HEK293 (cell line): ENCODE measurements at regions not wholly inside any gene's neighbourhood (a gene's known extent, or its start where the extent isn't known, plus 50 kb on each side); places are given as distances from the start of the nearest gene placed in this dataset.

ENCODE experiments used
- CTCF ChIA-PET: fragments of 350-600 bp; formaldehyde crosslinking; extraction: SDS; loops from one replicate; lab custom pipeline; 2021; ENCODE audit warnings: antibody characterized with exemption; lab: Yijun Ruan, JAX
- POLR2A ChIA-PET: fragments of 300-600 bp; formaldehyde crosslinking; extraction: SDS; loops from one replicate; lab custom pipeline; 2020; ENCODE audit warnings: antibody characterized with exemption, inconsistent platforms; lab: Yijun Ruan, JAX
- H3K27ac ChIP-seq: fragments of 200-500 bp; sonication (Bioruptor generic); 2 replicates; pipeline ENCODE4 v1.5.1; 2014; ENCODE audit warnings: low read depth, low read length, control low read depth, inconsistent platforms; ENCODE audit errors: extremely low read depth
- H3K36me3 ChIP-seq, 2 experiments: fragments of 200-500 bp in 1 of 2; sonication (Bioruptor generic) in 1 of 2; 1 replicate in 1 of 2; 2 replicates in 1 of 2; pipeline ENCODE4 v1.5.1; 2014 to 2017; ENCODE audit warnings: inconsistent platforms in 2 of 2, low read length in 2 of 2; ENCODE audit not compliant: control insufficient read depth in 2 of 2, insufficient read depth in 1 of 2
- H3K4me1 ChIP-seq: fragments of 200-500 bp; sonication (Bioruptor generic); 2 replicates; pipeline ENCODE4 v1.5.1; 2014; ENCODE audit warnings: mild to moderate bottlenecking, low read length, inconsistent platforms; ENCODE audit not compliant: control insufficient read depth, insufficient read depth
- H3K4me3 ChIP-seq: 2 replicates; pipeline ENCODE4 v1.5.1; 2011; ENCODE audit warnings: low read depth, mild to moderate bottlenecking, control low read depth, low read length, moderate library complexity
- H3K9me3 ChIP-seq: fragments of 200-500 bp; sonication (Bioruptor generic); 2 replicates; pipeline ENCODE4 v1.5.1; 2014; ENCODE audit warnings: low read depth, low read length, inconsistent platforms; ENCODE audit not compliant: control insufficient read depth, insufficient read depth
- ATF2 ChIP-seq: fragments of 450-650 bp; formaldehyde crosslinking; IDR thresholded peaks from 2 replicates; pipeline ENCODE4 v1.5.1; 2016; ENCODE audit warnings: missing biosample characterization, missing genetic modification characterization, low read depth
- CTCF ChIP-seq: fragments of 450-650 bp; formaldehyde crosslinking; IDR thresholded peaks from 2 replicates; pipeline ENCODE4 v1.5.1; 2016; ENCODE audit warnings: missing biosample characterization, missing genetic modification characterization
- GLI4 ChIP-seq: fragments of 450-650 bp; formaldehyde crosslinking; IDR thresholded peaks from 2 replicates; pipeline ENCODE4 v1.5.1; 2016; ENCODE audit warnings: missing biosample characterization, missing genetic modification characterization
- HOXD13 ChIP-seq: sonication (generic); formaldehyde crosslinking; IDR thresholded peaks from 2 replicates; pipeline ENCODE4 v1.8.0; 2022; ENCODE audit warnings: missing genetic modification reagents, borderline replicate concordance
- KLF1 ChIP-seq: fragments of 450-650 bp; formaldehyde crosslinking; IDR thresholded peaks from 2 replicates; pipeline ENCODE4 v1.5.1; 2016; ENCODE audit warnings: missing biosample characterization, missing genetic modification characterization
- MEIS1 ChIP-seq: sonication (generic); formaldehyde crosslinking; IDR thresholded peaks from 2 replicates; pipeline ENCODE4 v1.8.1; 2022; ENCODE audit warnings: missing genetic modification reagents, mild to moderate bottlenecking, borderline replicate concordance
- PRDM1 ChIP-seq: fragments of 450-650 bp; formaldehyde crosslinking; IDR thresholded peaks from 2 replicates; pipeline ENCODE4; 2016; ENCODE audit warnings: missing biosample characterization, missing genetic modification characterization
- WT1 ChIP-seq: fragments of 450-650 bp; formaldehyde crosslinking; IDR thresholded peaks from 2 replicates; pipeline ENCODE4 v1.5.1; 2016; ENCODE audit warnings: missing biosample characterization, missing genetic modification characterization
- ZNF221 ChIP-seq: fragments of 450-650 bp; formaldehyde crosslinking; IDR thresholded peaks from 2 replicates; pipeline ENCODE4 v1.5.1; 2017; ENCODE audit warnings: missing biosample characterization, missing genetic modification characterization, borderline replicate concordance
- ZNF394 ChIP-seq: fragments of 450-650 bp; formaldehyde crosslinking; IDR thresholded peaks from 2 replicates; pipeline ENCODE4 v1.5.1; 2016; ENCODE audit warnings: missing biosample characterization, missing genetic modification characterization, mild to moderate bottlenecking, moderate library complexity, borderline replicate concordance
- ZNF585B ChIP-seq: fragments of 450-650 bp; formaldehyde crosslinking; IDR thresholded peaks from 2 replicates; pipeline ENCODE4 v1.5.1; 2016; ENCODE audit warnings: missing biosample characterization, missing genetic modification characterization
- ZNF654 ChIP-seq: fragments of 450-650 bp; formaldehyde crosslinking; IDR thresholded peaks from 2 replicates; pipeline ENCODE4 v1.5.1; 2016; ENCODE audit warnings: low read depth, missing biosample characterization, missing genetic modification characterization
- ZNF677 ChIP-seq: fragments of 450-650 bp; IDR thresholded peaks from 2 replicates; pipeline ENCODE4 v1.5.0; 2018; ENCODE audit warnings: missing biosample characterization, mild to moderate bottlenecking, missing genetic modification characterization, moderate library complexity
- ZNF776 ChIP-seq: fragments of 450-650 bp; formaldehyde crosslinking; IDR thresholded peaks from 2 replicates; pipeline ENCODE4 v1.5.0; 2017; ENCODE audit warnings: missing biosample characterization, missing genetic modification characterization, borderline replicate concordance
- TF ChIP-seq, protein P1 (sequence below): fragments of 450-650 bp; formaldehyde crosslinking; IDR thresholded peaks from 2 replicates; pipeline ENCODE4 v1.5.1; 2016; ENCODE audit warnings: missing biosample characterization, missing genetic modification characterization
- TF ChIP-seq, protein P2 (sequence below): fragments of 450-650 bp; formaldehyde crosslinking; IDR thresholded peaks from 2 replicates; pipeline ENCODE4 v1.5.1; 2016; ENCODE audit warnings: missing biosample characterization, missing genetic modification characterization

DNA sequence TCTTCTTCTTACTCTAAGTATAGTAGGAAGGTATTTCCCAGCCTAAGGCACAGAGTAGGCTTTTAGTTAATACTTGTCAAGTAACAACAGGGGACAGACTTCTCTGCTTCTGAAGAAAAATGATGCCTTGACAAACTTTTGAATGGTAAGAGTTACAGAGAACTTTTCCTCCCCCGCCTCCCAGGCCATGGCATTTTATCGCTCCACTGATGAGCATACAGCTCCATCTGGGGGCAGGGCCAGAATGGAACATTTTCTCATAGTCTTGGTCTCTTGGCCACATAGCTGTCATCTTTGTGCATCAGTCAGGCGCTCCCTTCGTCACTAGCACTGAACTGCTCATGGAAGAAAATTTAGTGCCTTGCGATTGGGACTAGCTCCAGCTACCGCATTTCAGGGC lies 1066.8 kb upstream of the CITED2 start:
- POLR2A ChIA-PET, result no interaction called here
- H3K4me3 ChIP-seq, result no peak overlapping the region
- CTCF ChIA-PET, result interaction anchor here (0.6 to 1.0 kb wide), 7 partner anchors 53 to 1123 kb away, joined by 3 to 8 read pairs (median 4); no protein-coding TSS in a partner anchor
- H3K36me3 ChIP-seq, result no peaks in the 10 kb centered on the region
- TF ChIP-seq ZNF654 (tag by site-specific recombination) (peak; percentile 63), CTCF (tag by site-specific recombination) (peak; percentile 57), WT1 (tag by site-specific recombination) (no peak)
- H3K9me3 ChIP-seq, result no peaks in the 10 kb centered on the region
- H3K4me1 ChIP-seq, result no peaks in the 10 kb centered on the region
- H3K27ac ChIP-seq, result no peak overlapping the region

DNA sequence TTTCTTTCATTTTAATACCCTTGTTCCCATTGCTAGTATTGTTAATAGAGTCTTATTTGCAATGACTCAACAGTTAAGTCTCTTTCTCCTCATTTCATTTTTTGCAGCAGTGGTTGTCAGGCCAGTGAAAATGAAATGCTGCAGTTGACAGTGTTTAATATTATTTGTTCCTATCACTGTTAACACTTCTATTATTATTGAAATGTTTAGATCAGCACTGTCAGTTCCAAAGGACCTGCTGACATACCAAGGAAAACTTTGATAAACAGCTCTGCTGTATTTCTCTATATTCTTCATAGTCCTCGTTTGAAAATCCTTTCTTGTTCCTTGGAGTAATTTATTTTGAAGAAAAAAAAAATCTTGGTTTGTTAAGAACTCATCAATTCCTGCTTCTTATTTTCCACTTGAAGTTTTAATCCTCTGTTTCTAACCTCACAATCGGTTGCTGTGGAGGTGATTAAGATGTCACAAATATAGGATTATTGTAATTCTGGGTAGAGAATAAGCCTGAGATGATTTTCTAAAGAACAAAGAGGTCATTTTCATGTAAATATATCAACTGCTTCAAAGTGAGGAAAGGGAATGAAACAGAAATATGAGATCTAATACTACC lies 1065.9 kb upstream of the CITED2 start:
- H3K4me1 ChIP-seq, result no peaks in the 10 kb centered on the region
- CTCF ChIA-PET, result interaction anchor here (0.5 to 0.6 kb wide), 3 partner anchors 13 to 478 kb away, joined by 3 to 4 read pairs (median 3); no protein-coding TSS in a partner anchor
- no peak overlapping the region for H3K4me3 ChIP-seq
- TF ChIP-seq KLF1, result no peak
- TF ChIP-seq PRDM1 (tag by site-specific recombination), result 0 out of 2 replicates have a peak, but pooled peaks have one; percentile 61
- H3K9me3 ChIP-seq, result no peaks in the 10 kb centered on the region
- POLR2A ChIA-PET, result no interaction called here
- no peak overlapping the region for H3K27ac ChIP-seq
- H3K36me3 ChIP-seq, result no peaks in the 10 kb centered on the region

DNA sequence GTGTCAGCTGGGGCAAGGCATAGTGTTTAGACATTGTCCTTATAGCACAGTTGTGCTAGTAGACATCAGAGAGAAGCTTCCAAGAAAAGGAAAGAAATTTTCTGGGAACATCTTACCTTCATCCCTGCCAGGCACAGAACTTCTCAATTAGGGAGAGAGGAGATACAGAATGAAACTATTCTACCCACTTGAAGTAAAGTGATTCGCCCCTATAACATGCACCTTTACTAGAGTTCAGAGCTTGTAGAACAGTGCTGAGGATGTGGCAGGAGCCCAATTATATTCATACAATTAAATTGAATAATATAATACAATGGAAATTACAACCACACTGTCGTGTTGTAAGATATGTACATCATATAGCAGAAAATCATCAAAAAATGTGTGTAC lies 1063.9 kb upstream of the CITED2 start:
- CTCF ChIA-PET, result interaction anchor here (1.0 to 1.7 kb wide), 2 partner anchors 158 to 1068 kb away, joined by 3 to 5 read pairs; no protein-coding TSS in a partner anchor
- TF ChIP-seq ZNF677 (tag by site-specific recombination), result no peak
- TF ChIP-seq ZNF776 (tag by site-specific recombination), result no peak
- no peak for TF ChIP-seq ZNF394 (tag by site-specific recombination)
- TF ChIP-seq GLI4, result no peak
- no peak for TF ChIP-seq ZNF221 (tag by site-specific recombination)
- TF ChIP-seq, protein P1, sequence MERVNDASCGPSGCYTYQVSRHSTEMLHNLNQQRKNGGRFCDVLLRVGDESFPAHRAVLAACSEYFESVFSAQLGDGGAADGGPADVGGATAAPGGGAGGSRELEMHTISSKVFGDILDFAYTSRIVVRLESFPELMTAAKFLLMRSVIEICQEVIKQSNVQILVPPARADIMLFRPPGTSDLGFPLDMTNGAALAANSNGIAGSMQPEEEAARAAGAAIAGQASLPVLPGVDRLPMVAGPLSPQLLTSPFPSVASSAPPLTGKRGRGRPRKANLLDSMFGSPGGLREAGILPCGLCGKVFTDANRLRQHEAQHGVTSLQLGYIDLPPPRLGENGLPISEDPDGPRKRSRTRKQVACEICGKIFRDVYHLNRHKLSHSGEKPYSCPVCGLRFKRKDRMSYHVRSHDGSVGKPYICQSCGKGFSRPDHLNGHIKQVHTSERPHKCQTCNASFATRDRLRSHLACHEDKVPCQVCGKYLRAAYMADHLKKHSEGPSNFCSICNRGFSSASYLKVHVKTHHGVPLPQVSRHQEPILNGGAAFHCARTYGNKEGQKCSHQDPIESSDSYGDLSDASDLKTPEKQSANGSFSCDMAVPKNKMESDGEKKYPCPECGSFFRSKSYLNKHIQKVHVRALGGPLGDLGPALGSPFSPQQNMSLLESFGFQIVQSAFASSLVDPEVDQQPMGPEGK (tag by site-specific recombination), result no peak
- TF ChIP-seq ATF2, result no peak
- TF ChIP-seq, protein P2, sequence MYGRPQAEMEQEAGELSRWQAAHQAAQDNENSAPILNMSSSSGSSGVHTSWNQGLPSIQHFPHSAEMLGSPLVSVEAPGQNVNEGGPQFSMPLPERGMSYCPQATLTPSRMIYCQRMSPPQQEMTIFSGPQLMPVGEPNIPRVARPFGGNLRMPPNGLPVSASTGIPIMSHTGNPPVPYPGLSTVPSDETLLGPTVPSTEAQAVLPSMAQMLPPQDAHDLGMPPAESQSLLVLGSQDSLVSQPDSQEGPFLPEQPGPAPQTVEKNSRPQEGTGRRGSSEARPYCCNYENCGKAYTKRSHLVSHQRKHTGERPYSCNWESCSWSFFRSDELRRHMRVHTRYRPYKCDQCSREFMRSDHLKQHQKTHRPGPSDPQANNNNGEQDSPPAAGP (tag by site-specific recombination), result no peak
- TF ChIP-seq MEIS1 (CRISPR knock-in tag), result no peak
- no peak for TF ChIP-seq HOXD13 (CRISPR knock-in tag)
- TF ChIP-seq ZNF585B (tag by site-specific recombination), result no peak
- Histone ChIP-seq H3K27ac (no peak overlapping the region), H3K4me3 (no peak overlapping the region), H3K9me3 (no peaks in the 10 kb centered on the region), H3K36me3 (no peaks in the 10 kb centered on the region), H3K4me1 (no peaks in the 10 kb centered on the region)
- POLR2A ChIA-PET, result interaction anchor here (0.5 to 0.6 kb wide), 2 partner anchors 65 to 1064 kb away, joined by 3 to 7 read pairs; partner anchors contain the start of gene CITED2
